ENCODE measurements at regions not wholly inside any gene's neighbourhood (a gene's known extent, or its start where the extent isn't known, plus 50 kb on each side); places are given as distances from the start of the nearest gene placed in this dataset.
"Not testable (repeated sequence)": the region's sequence is repeated elsewhere in the genome, so short reads cannot be mapped to it uniquely, and the experiment has no call there.

- Histone ChIP-seq H3K4me3 (ENCODE audit: low read length in 2 of 2) (no peak overlapping the region), H3K4me1 (ENCODE audit: control insufficient read depth in 2 of 2, insufficient read depth in 2 of 2, low read length in 2 of 2) (peaks cover 6 to 38% of the 10 kb centered on the region in 2 donors), H3K9me3 (ENCODE audit: control insufficient read depth in 2 of 2, insufficient read depth in 1 of 2, low read length in 1 of 2) (no peaks in the 10 kb centered on the region), H3K36me3 (ENCODE audit: control insufficient read depth in 2 of 2, insufficient read depth in 2 of 2, low read length in 1 of 2) (no peaks in the 10 kb centered on the region), H3K27ac (ENCODE audit: low read depth in 1 of 2, low read length in 1 of 2) (no peak overlapping the region), H3K27me3 (ENCODE audit: control insufficient read depth in 2 of 2, insufficient read depth in 1 of 2, low read length in 1 of 2) (peaks cover 0 to 2% of the 10 kb centered on the region in 2 donors)
- no peak for DNase-seq (ENCODE audit: low read depth in 6 of 9, low spot score in 9 of 9)
- WGBS = 80% methylated on average over 8 of the region's 8 CpGs
These were observed 320.5 kb downstream of the VRK1 start for GRCh38 chr14:97117693-97118092.

GRCh38 chr14:97120204-97120603 lies 323.0 kb downstream of the VRK1 start:
- Histone ChIP-seq H3K36me3 (ENCODE audit: control insufficient read depth in 2 of 2, insufficient read depth in 2 of 2, low read length in 1 of 2) (no peaks in the 10 kb centered on the region), H3K9me3 (ENCODE audit: control insufficient read depth in 2 of 2, insufficient read depth in 1 of 2, low read length in 1 of 2) (no peaks in the 10 kb centered on the region), H3K27ac (ENCODE audit: low read depth in 1 of 2, low read length in 1 of 2) (peak overlapping the region in 1 of 2 donors; percentile 69), H3K27me3 (ENCODE audit: control insufficient read depth in 2 of 2, insufficient read depth in 1 of 2, low read length in 1 of 2) (no peaks in the 10 kb centered on the region), H3K4me1 (ENCODE audit: control insufficient read depth in 2 of 2, insufficient read depth in 2 of 2, low read length in 2 of 2) (peaks cover 6 to 32% of the 10 kb centered on the region in 2 donors), H3K4me3 (ENCODE audit: low read length in 2 of 2) (no peak overlapping the region)
- no peak for DNase-seq (ENCODE audit: low read depth in 6 of 9, low spot score in 9 of 9)
- 97% methylated on average over 3 of the region's 3 CpGs for WGBS

GRCh38 chr14:97120611-97121031 lies 323.4 kb downstream of the VRK1 start:
- Histone ChIP-seq H3K4me1 (ENCODE audit: control insufficient read depth in 2 of 2, insufficient read depth in 2 of 2, low read length in 2 of 2) (peaks cover 6 to 32% of the 10 kb centered on the region in 2 donors), H3K27ac (ENCODE audit: low read depth in 1 of 2, low read length in 1 of 2) (peak overlapping the region in 1 of 2 donors; percentile 69), H3K27me3 (ENCODE audit: control insufficient read depth in 2 of 2, insufficient read depth in 1 of 2, low read length in 1 of 2) (no peaks in the 10 kb centered on the region), H3K36me3 (ENCODE audit: control insufficient read depth in 2 of 2, insufficient read depth in 2 of 2, low read length in 1 of 2) (no peaks in the 10 kb centered on the region), H3K9me3 (ENCODE audit: control insufficient read depth in 2 of 2, insufficient read depth in 1 of 2, low read length in 1 of 2) (no peaks in the 10 kb centered on the region), H3K4me3 (ENCODE audit: low read length in 2 of 2) (no peak overlapping the region)
- WGBS = 8% methylated on average over 2 of the region's 2 CpGs
- peak; percentile 23 to 77 (median 48) for DNase-seq (ENCODE audit: low read depth in 6 of 9, low spot score in 9 of 9)

DNA sequence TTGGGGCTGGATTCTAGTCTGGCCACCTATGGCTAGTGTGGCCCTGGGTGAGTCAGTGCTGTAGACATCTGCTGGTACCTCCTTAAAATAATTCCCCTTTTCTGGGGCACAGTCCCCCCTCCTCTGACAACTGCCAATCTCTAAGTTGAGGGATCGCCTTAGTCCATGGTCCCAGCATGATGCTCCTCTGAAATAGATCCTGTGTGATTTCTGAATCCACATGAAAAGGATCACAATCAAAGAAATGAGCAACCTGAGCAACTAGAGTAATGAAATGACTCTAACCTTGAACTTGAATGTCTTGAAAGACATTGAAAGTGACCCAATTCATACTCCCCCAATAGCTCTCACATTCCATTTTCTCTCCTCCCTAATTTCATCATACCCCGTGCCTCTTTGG lies 332.5 kb downstream of the VRK1 start:
- H3K4me3 ChIP-seq (ENCODE audit: low read length in 2 of 2) = no peak overlapping the region
- 100% methylated on average over 2 of the region's 2 CpGs for WGBS
- no peaks in the 10 kb centered on the region for H3K9me3 ChIP-seq (ENCODE audit: control insufficient read depth in 2 of 2, insufficient read depth in 1 of 2, low read length in 1 of 2)
- no peaks in the 10 kb centered on the region for H3K4me1 ChIP-seq (ENCODE audit: control insufficient read depth in 2 of 2, insufficient read depth in 2 of 2, low read length in 2 of 2)
- H3K27me3 ChIP-seq (ENCODE audit: control insufficient read depth in 2 of 2, insufficient read depth in 1 of 2, low read length in 1 of 2) = no peaks in the 10 kb centered on the region
- H3K36me3 ChIP-seq (ENCODE audit: control insufficient read depth in 2 of 2, insufficient read depth in 2 of 2, low read length in 1 of 2) = no peaks in the 10 kb centered on the region
- no peak for DNase-seq (ENCODE audit: low read depth in 6 of 9, low spot score in 9 of 9)
- H3K27ac ChIP-seq (ENCODE audit: low read depth in 1 of 2, low read length in 1 of 2) = no peak overlapping the region

- WGBS = 93% methylated on average over 1 of the region's 1 CpG
- not testable (repeated sequence) for H3K27me3 ChIP-seq (ENCODE audit: control insufficient read depth in 2 of 2, insufficient read depth in 1 of 2, low read length in 1 of 2); H3K36me3 ChIP-seq (ENCODE audit: control insufficient read depth in 2 of 2, insufficient read depth in 2 of 2, low read length in 1 of 2); H3K4me1 ChIP-seq (ENCODE audit: control insufficient read depth in 2 of 2, insufficient read depth in 2 of 2, low read length in 2 of 2); H3K9me3 ChIP-seq (ENCODE audit: control insufficient read depth in 2 of 2, insufficient read depth in 1 of 2, low read length in 1 of 2); DNase-seq (ENCODE audit: low read depth in 6 of 9, low spot score in 9 of 9); H3K4me3 ChIP-seq (ENCODE audit: low read length in 2 of 2); H3K27ac ChIP-seq (ENCODE audit: low read depth in 1 of 2, low read length in 1 of 2)
These were observed 338.7 kb downstream of the VRK1 start for GRCh38 chr14:97135847-97136246.

GRCh38 chr14:97137705-97138104 lies 340.5 kb downstream of the VRK1 start:
- whole genome bisulfite sequencing = 86% methylated on average over 7 of the region's 7 CpGs
- Histone ChIP-seq H3K4me3 (ENCODE audit: low read length in 2 of 2) (no peak overlapping the region), H3K9me3 (ENCODE audit: control insufficient read depth in 2 of 2, insufficient read depth in 1 of 2, low read length in 1 of 2) (no peaks in the 10 kb centered on the region), H3K27ac (ENCODE audit: low read depth in 1 of 2, low read length in 1 of 2) (no peak overlapping the region), H3K36me3 (ENCODE audit: control insufficient read depth in 2 of 2, insufficient read depth in 2 of 2, low read length in 1 of 2) (no peaks in the 10 kb centered on the region), H3K27me3 (ENCODE audit: control insufficient read depth in 2 of 2, insufficient read depth in 1 of 2, low read length in 1 of 2) (no peaks in the 10 kb centered on the region), H3K4me1 (ENCODE audit: control insufficient read depth in 2 of 2, insufficient read depth in 2 of 2, low read length in 2 of 2) (no peaks in the 10 kb centered on the region)
- DNase-seq (ENCODE audit: low read depth in 6 of 9, low spot score in 9 of 9) = no peak

- Histone ChIP-seq H3K27ac (ENCODE audit: low read depth in 1 of 2, low read length in 1 of 2) (no peak overlapping the region), H3K4me1 (ENCODE audit: control insufficient read depth in 2 of 2, insufficient read depth in 2 of 2, low read length in 2 of 2) (no peaks in the 10 kb centered on the region), H3K4me3 (ENCODE audit: low read length in 2 of 2) (no peak overlapping the region), H3K9me3 (ENCODE audit: control insufficient read depth in 2 of 2, insufficient read depth in 1 of 2, low read length in 1 of 2) (no peaks in the 10 kb centered on the region), H3K27me3 (ENCODE audit: control insufficient read depth in 2 of 2, insufficient read depth in 1 of 2, low read length in 1 of 2) (no peaks in the 10 kb centered on the region), H3K36me3 (ENCODE audit: control insufficient read depth in 2 of 2, insufficient read depth in 2 of 2, low read length in 1 of 2) (no peaks in the 10 kb centered on the region)
- WGBS = 90% methylated on average over 4 of the region's 4 CpGs
- DNase-seq (ENCODE audit: low read depth in 6 of 9, low spot score in 9 of 9) = no peak
These were observed 341.6 kb downstream of the VRK1 start for GRCh38 chr14:97138801-97139200.

GRCh38 chr14:97143011-97143410 lies 345.8 kb downstream of the VRK1 start:
- WGBS = 96% methylated on average over 1 of the region's 1 CpG
- Histone ChIP-seq H3K27ac (ENCODE audit: low read depth in 1 of 2, low read length in 1 of 2) (no peak overlapping the region), H3K4me1 (ENCODE audit: control insufficient read depth in 2 of 2, insufficient read depth in 2 of 2, low read length in 2 of 2) (no peaks in the 10 kb centered on the region)

DNA sequence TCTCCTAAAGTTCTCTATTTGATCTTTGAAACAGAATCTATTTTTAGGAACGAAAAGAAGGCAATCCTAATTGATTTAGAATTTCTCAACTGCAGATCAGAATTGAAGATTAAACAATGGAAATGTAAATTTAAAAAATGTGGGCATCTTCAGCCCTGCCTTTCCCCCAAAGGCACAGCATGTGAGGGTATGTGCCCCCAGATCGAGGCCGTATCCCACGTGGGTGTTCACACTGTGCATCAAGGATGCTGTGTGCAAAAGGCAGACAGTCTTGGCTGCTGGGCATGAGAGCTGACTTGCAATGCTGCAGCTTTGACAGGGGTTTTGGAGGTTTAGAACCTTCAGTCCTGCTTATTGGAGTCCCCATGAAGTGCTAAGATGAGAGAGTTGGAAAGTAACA lies 346.3 kb downstream of the VRK1 start:
- Histone ChIP-seq H3K27me3 (ENCODE audit: control insufficient read depth in 2 of 2, insufficient read depth in 1 of 2, low read length in 1 of 2) (peaks cover 2 to 5% of the 10 kb centered on the region in 2 donors), H3K9me3 (ENCODE audit: control insufficient read depth in 2 of 2, insufficient read depth in 1 of 2, low read length in 1 of 2) (no peaks in the 10 kb centered on the region), H3K36me3 (ENCODE audit: control insufficient read depth in 2 of 2, insufficient read depth in 2 of 2, low read length in 1 of 2) (no peaks in the 10 kb centered on the region), H3K4me1 (ENCODE audit: control insufficient read depth in 2 of 2, insufficient read depth in 2 of 2, low read length in 2 of 2) (no peaks in the 10 kb centered on the region), H3K27ac (ENCODE audit: low read depth in 1 of 2, low read length in 1 of 2) (no peak overlapping the region), H3K4me3 (ENCODE audit: low read length in 2 of 2) (no peak overlapping the region)
- 88% methylated on average over 4 of the region's 4 CpGs for WGBS
- no peak for DNase-seq (ENCODE audit: low read depth in 6 of 9, low spot score in 9 of 9)

More at GRCh38 chr14:97143011-97143410, 345.8 kb downstream of the VRK1 start:
- DNase-seq (ENCODE audit: low read depth in 6 of 9, low spot score in 9 of 9) = no peak
- H3K4me3 ChIP-seq (ENCODE audit: low read length in 2 of 2) = no peak overlapping the region
- H3K36me3 ChIP-seq (ENCODE audit: control insufficient read depth in 2 of 2, insufficient read depth in 2 of 2, low read length in 1 of 2) = no peaks in the 10 kb centered on the region
- peaks cover 2 to 5% of the 10 kb centered on the region in 2 donors for H3K27me3 ChIP-seq (ENCODE audit: control insufficient read depth in 2 of 2, insufficient read depth in 1 of 2, low read length in 1 of 2)
- H3K9me3 ChIP-seq (ENCODE audit: control insufficient read depth in 2 of 2, insufficient read depth in 1 of 2, low read length in 1 of 2) = no peaks in the 10 kb centered on the region

- H3K27me3 ChIP-seq (ENCODE audit: control insufficient read depth in 2 of 2, insufficient read depth in 1 of 2, low read length in 1 of 2); H3K27ac ChIP-seq (ENCODE audit: low read depth in 1 of 2, low read length in 1 of 2); H3K4me3 ChIP-seq (ENCODE audit: low read length in 2 of 2); H3K36me3 ChIP-seq (ENCODE audit: control insufficient read depth in 2 of 2, insufficient read depth in 2 of 2, low read length in 1 of 2); DNase-seq (ENCODE audit: low read depth in 6 of 9, low spot score in 9 of 9); H3K9me3 ChIP-seq (ENCODE audit: control insufficient read depth in 2 of 2, insufficient read depth in 1 of 2, low read length in 1 of 2); H3K4me1 ChIP-seq (ENCODE audit: control insufficient read depth in 2 of 2, insufficient read depth in 2 of 2, low read length in 2 of 2): not testable (repeated sequence)
These were observed 350.8 kb downstream of the VRK1 start for GRCh38 chr14:97148021-97148420.
